GM12878 (cell line): ENCODE measurements at regions not wholly inside any gene's neighbourhood (a gene's known extent, or its start where the extent isn't known, plus 50 kb on each side); places are given as distances from the start of the nearest gene placed in this dataset.

Source experiments
- ATAC-seq: fragments of 200-7000 bp; cut with Tn5 transposase; 3 replicates; pipeline ENCODE4 v1.9.1; 2020; ENCODE audit warnings: mild to moderate bottlenecking, moderate library complexity
- BruUV-seq: library from RNA; stranded (reverse); fragments of 400-500 nt; replicated peaks from 2 replicates; lab custom pipeline; 2021; lab: Mats Ljungman, UMichigan
- CTCF ChIA-PET: fragments of 300-600 bp; sonication (Branson Sonifier 250); formaldehyde crosslinking; extraction: SDS; loops from one replicate; lab custom pipeline; 2021; ENCODE audit warnings: inconsistent platforms; lab: Yijun Ruan, JAX
- POLR2A ChIA-PET: fragments of 350-600 bp; formaldehyde crosslinking; extraction: SDS; loops from one replicate; lab custom pipeline; 2021; ENCODE audit warnings: inconsistent platforms; lab: Charles Lee
- RAD21 ChIA-PET: fragments of 300-600 bp; sonication (Branson Sonifier 250); formaldehyde crosslinking; loops from one replicate; lab custom pipeline; 2023; ENCODE audit warnings: antibody characterized with exemption; ENCODE audit not compliant: unreplicated experiment; lab: Charles Lee
- SMC1A ChIA-PET: fragments of 300-600 bp; sonication (Branson Sonifier 250); formaldehyde crosslinking; loops from one replicate; lab custom pipeline; 2023; ENCODE audit not compliant: unreplicated experiment, uncharacterized antibody; lab: Charles Lee
- DNase-seq: peaks from one replicate; pipeline ENCODE4 v3.0.0-alpha.2; 2011; ENCODE audit warnings: low read depth, low spot score
- FAIRE-seq: peaks from 3 replicates; lab custom pipeline; 2011; peaks lifted over from hg19 to GRCh38; lab: Jason Lieb, UNC
- H2AFZ ChIP-seq: 2 replicates; pipeline ENCODE4 v1.6.0; 2011; ENCODE audit warnings: low read depth, low read length, control low read depth; ENCODE audit not compliant: control insufficient read depth
- H3K27ac ChIP-seq: 2 replicates; pipeline ENCODE4 v1.5.1; 2011; ENCODE audit warnings: control low read depth; ENCODE audit not compliant: control insufficient read depth, insufficient read depth
- H3K27me3 ChIP-seq, 2 experiments: replicated peaks in 1 of 2; 2 replicates each; pipeline versions ENCODE4 v1.6.0 to v1.6.1; 2011; ENCODE audit warnings: low read length in 1 of 2; ENCODE audit not compliant: control insufficient read depth in 2 of 2, insufficient read depth in 2 of 2
- H3K36me3 ChIP-seq, 2 experiments: 2 replicates each; pipeline ENCODE4 v1.5.1; 2011; ENCODE audit warnings: low read length in 1 of 2; ENCODE audit not compliant: control insufficient read depth in 2 of 2, insufficient read depth in 2 of 2
- H3K4me1 ChIP-seq: 2 replicates; pipeline ENCODE4 v1.6.1; 2011; ENCODE audit warnings: mild to moderate bottlenecking, low read length, moderate library complexity, mixed read lengths; ENCODE audit not compliant: control insufficient read depth, insufficient read depth
- H3K4me2 ChIP-seq: 2 replicates; pipeline ENCODE4 v1.6.0; 2011; ENCODE audit warnings: control low read depth; ENCODE audit not compliant: control insufficient read depth, insufficient read depth
- H3K4me3 ChIP-seq: fragments of 200-600 bp; sonication (generic); 2 replicates; pipeline ENCODE4 v1.5.1; 2016
- H3K79me2 ChIP-seq: 2 replicates; pipeline ENCODE4 v1.6.0; 2011; ENCODE audit warnings: low read length; ENCODE audit not compliant: control insufficient read depth, insufficient read depth
- H3K9ac ChIP-seq: 2 replicates; pipeline ENCODE4 v1.8.0; 2011; ENCODE audit warnings: low read length, control low read depth, mixed read lengths; ENCODE audit not compliant: control insufficient read depth, insufficient read depth
- H3K9me3 ChIP-seq: replicated peaks from 3 replicates; pipeline ENCODE4 v1.5.1; 2011; ENCODE audit warnings: mild to moderate bottlenecking, low read length; ENCODE audit not compliant: control insufficient read depth, insufficient read depth
- H4K20me1 ChIP-seq: 2 replicates; pipeline ENCODE4 v1.6.0; 2011; ENCODE audit not compliant: control insufficient read depth, insufficient read depth
- BACH1 ChIP-seq: fragments of 450-650 bp; IDR thresholded peaks from 2 replicates; pipeline ENCODE4 v1.6.1; 2017; ENCODE audit warnings: mild to moderate bottlenecking, borderline replicate concordance
- JUND ChIP-seq: IDR thresholded peaks from 2 replicates; pipeline ENCODE4 v1.6.1; 2012; ENCODE audit warnings: low read depth, mild to moderate bottlenecking, low read length, improper control_type of control experiment, moderate library complexity
- NBN ChIP-seq: fragments of 450-650 bp; IDR thresholded peaks from 2 replicates; pipeline ENCODE4 v1.6.1; 2016
- NR2C2 ChIP-seq: IDR thresholded peaks from 2 replicates; pipeline ENCODE4 v1.6.1; 2011; ENCODE audit warnings: borderline replicate concordance, low read depth; ENCODE audit not compliant: control insufficient read depth, insufficient read length
- SP1 ChIP-seq: IDR thresholded peaks from one replicate; pipeline ENCODE4 v1.6.1; 2011; ENCODE audit warnings: low read depth, low read length
- WGBS: methylation state at CpG from one replicate; pipeline ENCODE4 v1.1.6; 2016; ENCODE audit warnings: low lambda C conversion rate; ENCODE audit not compliant: insufficient replicate concordance, insufficient coverage; ENCODE audit errors: missing lambda C conversion rate; 5-methylcytosine and 5-hydroxymethylcytosine counted together
- in situ Hi-C: fragments of 300-500 bp; cut with MboI; formaldehyde crosslinking; loops from 9 replicates; pipeline ENCODE4 v1.14.3; 2018; ENCODE audit warnings: mixed read lengths
- intact Hi-C: fragments of 100-400 bp; cut with micrococcal nuclease; formaldehyde crosslinking; loops from one replicate; pipeline ENCODE4 v1.14.2; 2022; ENCODE audit not compliant: unreplicated experiment
- TF ChIP-seq, protein P1 (sequence below): IDR thresholded peaks from 2 replicates; pipeline ENCODE4 v1.6.1; 2012; ENCODE audit warnings: improper control_type of control experiment, low read depth, low read length; ENCODE audit not compliant: insufficient replicate concordance

GRCh38 chr1:116265931-116266863 lies 106.8 kb upstream of the ATP1A1 start:
- no peaks in the 10 kb centered on the region for H3K4me1 ChIP-seq
- H3K27ac ChIP-seq = no peak overlapping the region
- H3K27me3 ChIP-seq = no peaks in the 10 kb centered on the region
- FAIRE-seq (no peak), ATAC-seq (peak; percentile 34; the same call in 1 of the 3 replicates), DNase-seq (no peak)
- no peaks in the 10 kb centered on the region for H3K9me3 ChIP-seq
- no peak overlapping the region for H3K9ac ChIP-seq
- no peak overlapping the region for H3K4me3 ChIP-seq
- in situ Hi-C loops (no loop called here), intact Hi-C loops (no loop called here)
- TF ChIP-seq BACH1 (no peak), JUND (no peak), NBN (no peak), SP1 (no peak), NR2C2 (no peak)
- TF ChIP-seq, protein P1, sequence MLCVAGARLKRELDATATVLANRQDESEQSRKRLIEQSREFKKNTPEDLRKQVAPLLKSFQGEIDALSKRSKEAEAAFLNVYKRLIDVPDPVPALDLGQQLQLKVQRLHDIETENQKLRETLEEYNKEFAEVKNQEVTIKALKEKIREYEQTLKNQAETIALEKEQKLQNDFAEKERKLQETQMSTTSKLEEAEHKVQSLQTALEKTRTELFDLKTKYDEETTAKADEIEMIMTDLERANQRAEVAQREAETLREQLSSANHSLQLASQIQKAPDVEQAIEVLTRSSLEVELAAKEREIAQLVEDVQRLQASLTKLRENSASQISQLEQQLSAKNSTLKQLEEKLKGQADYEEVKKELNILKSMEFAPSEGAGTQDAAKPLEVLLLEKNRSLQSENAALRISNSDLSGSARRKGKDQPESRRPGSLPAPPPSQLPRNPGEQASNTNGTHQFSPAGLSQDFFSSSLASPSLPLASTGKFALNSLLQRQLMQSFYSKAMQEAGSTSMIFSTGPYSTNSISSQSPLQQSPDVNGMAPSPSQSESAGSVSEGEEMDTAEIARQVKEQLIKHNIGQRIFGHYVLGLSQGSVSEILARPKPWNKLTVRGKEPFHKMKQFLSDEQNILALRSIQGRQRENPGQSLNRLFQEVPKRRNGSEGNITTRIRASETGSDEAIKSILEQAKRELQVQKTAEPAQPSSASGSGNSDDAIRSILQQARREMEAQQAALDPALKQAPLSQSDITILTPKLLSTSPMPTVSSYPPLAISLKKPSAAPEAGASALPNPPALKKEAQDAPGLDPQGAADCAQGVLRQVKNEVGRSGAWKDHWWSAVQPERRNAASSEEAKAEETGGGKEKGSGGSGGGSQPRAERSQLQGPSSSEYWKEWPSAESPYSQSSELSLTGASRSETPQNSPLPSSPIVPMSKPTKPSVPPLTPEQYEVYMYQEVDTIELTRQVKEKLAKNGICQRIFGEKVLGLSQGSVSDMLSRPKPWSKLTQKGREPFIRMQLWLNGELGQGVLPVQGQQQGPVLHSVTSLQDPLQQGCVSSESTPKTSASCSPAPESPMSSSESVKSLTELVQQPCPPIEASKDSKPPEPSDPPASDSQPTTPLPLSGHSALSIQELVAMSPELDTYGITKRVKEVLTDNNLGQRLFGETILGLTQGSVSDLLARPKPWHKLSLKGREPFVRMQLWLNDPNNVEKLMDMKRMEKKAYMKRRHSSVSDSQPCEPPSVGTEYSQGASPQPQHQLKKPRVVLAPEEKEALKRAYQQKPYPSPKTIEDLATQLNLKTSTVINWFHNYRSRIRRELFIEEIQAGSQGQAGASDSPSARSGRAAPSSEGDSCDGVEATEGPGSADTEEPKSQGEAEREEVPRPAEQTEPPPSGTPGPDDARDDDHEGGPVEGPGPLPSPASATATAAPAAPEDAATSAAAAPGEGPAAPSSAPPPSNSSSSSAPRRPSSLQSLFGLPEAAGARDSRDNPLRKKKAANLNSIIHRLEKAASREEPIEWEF = no peak
- H2AFZ ChIP-seq = no peak overlapping the region
- ChIA-PET SMC1A (interaction anchor here (1.3 to 1.4 kb wide), 2 partner anchors 10 to 13 kb away, joined by 3 read pairs; no protein-coding TSS in a partner anchor), RAD21 (no interaction called here), POLR2A (no interaction called here), CTCF (no interaction called here)
- no peaks in the 10 kb centered on the region for H4K20me1 ChIP-seq
- no TSS peak for BruUV-seq
- H3K79me2 ChIP-seq = no peaks in the 10 kb centered on the region
- WGBS = 62% methylated on average over 6 of the region's 6 CpGs
- no peaks in the 10 kb centered on the region for H3K36me3 ChIP-seq
- no peak overlapping the region for H3K4me2 ChIP-seq
